K562 (cell line): ENCODE measurements at regions not wholly inside any gene's neighbourhood (a gene's known extent, or its start where the extent isn't known, plus 50 kb on each side); places are given as distances from the start of the nearest gene placed in this dataset.
A peak's percentile ranks its signal among the peaks of the same experiment; 100 is the strongest.

ENCODE experiments used
- ATAC-seq: fragments of 200-7000 bp; cut with Tn5 transposase; 3 replicates; pipeline ENCODE4 v1.9.1; 2020; ENCODE audit warnings: moderate library complexity
- BruUV-seq: library from RNA; stranded (reverse); fragments of 400-500 nt; replicated peaks from 2 replicates; lab custom pipeline; 2021; lab: Mats Ljungman, UMichigan
- CTCF ChIA-PET: fragments of 300-600 bp; formaldehyde crosslinking; extraction: SDS; loops from one replicate; lab custom pipeline; 2021; ENCODE audit warnings: low intra/inter-chr PET ratio; lab: Yijun Ruan, JAX
- POLR2A ChIA-PET: fragments of 300-600, 350-650 bp; sonication (Branson Sonifier 250); formaldehyde crosslinking; extraction: SDS; loops from one replicate; lab custom pipeline; 2021; ENCODE audit warnings: antibody characterized with exemption, inconsistent platforms; lab: Yijun Ruan, JAX
- DNase-seq, 4 experiments: peaks; one replicate each; pipeline versions ENCODE4 v3.0.0 to v3.0.0-alpha.2; 2011 to 2018; ENCODE audit warnings: low spot score in 3 of 4, mixed read lengths in 3 of 4; ENCODE audit errors: extremely low read depth in 1 of 4
- FAIRE-seq: peaks from 2 replicates; lab custom pipeline; 2011; peaks lifted over from hg19 to GRCh38; lab: Jason Lieb, UNC
- H2AFZ ChIP-seq: 2 replicates; pipeline ENCODE4 v1.6.0; 2011; ENCODE audit warnings: low read depth, low read length, control low read depth, inconsistent platforms
- H3K27ac ChIP-seq: fragments of 200-600 bp; 3 replicates; pipeline ENCODE4 v1.8.0; 2011; ENCODE audit warnings: low read depth, mild to moderate bottlenecking, control low read depth, inconsistent platforms, low read length, moderate library complexity, mixed read lengths; ENCODE audit errors: extremely low read depth
- H3K27me3 ChIP-seq, 2 experiments: fragments of 300-600 bp in 1 of 2; 2 replicates in 1 of 2; 3 replicates in 1 of 2; pipeline versions ENCODE4 v1.6.0 to v1.8.0; 2011; ENCODE audit warnings: inconsistent platforms in 2 of 2, low read length in 2 of 2, mild to moderate bottlenecking in 1 of 2, mixed read lengths in 1 of 2, moderate library complexity in 1 of 2; ENCODE audit not compliant: control insufficient read depth in 2 of 2, insufficient read depth in 2 of 2
- H3K36me3 ChIP-seq: fragments of 300-600 bp; 3 replicates; pipeline ENCODE4 v1.8.0; 2011; ENCODE audit warnings: mild to moderate bottlenecking, low read length, inconsistent platforms; ENCODE audit not compliant: control insufficient read depth, insufficient read depth
- H3K4me1 ChIP-seq, 2 experiments: fragments of 200-600 bp in 1 of 2; replicated peaks in 1 of 2; 2 replicates in 1 of 2; 3 replicates in 1 of 2; pipeline versions ENCODE4 v1.5.1 to v1.8.0; 2011; ENCODE audit warnings: inconsistent platforms in 2 of 2, low read length in 2 of 2, mild to moderate bottlenecking in 1 of 2, mixed read lengths in 1 of 2, moderate library complexity in 1 of 2; ENCODE audit not compliant: control insufficient read depth in 2 of 2, insufficient read depth in 2 of 2
- H3K4me2 ChIP-seq: 2 replicates; pipeline ENCODE4 v1.6.1; 2011; ENCODE audit warnings: low read length, control low read depth, inconsistent platforms, mixed read lengths; ENCODE audit not compliant: insufficient read depth
- H3K4me3 ChIP-seq: fragments of 200-600 bp; sonication (generic), shearing (Covaris generic); 2 replicates; pipeline ENCODE4 v1.5.1; 2016; ENCODE audit warnings: control low read depth, inconsistent platforms
- H3K79me2 ChIP-seq: fragments of 200-600 bp; 3 replicates; pipeline ENCODE4 v1.8.0; 2011; ENCODE audit warnings: low read length, inconsistent platforms; ENCODE audit not compliant: control insufficient read depth, insufficient read depth
- H3K9ac ChIP-seq, 2 experiments: 2 replicates each; pipeline versions ENCODE4 v1.6.0 to v1.6.1; 2011; ENCODE audit warnings: low read depth in 2 of 2, low read length in 2 of 2, control low read depth in 1 of 2, inconsistent platforms in 1 of 2, mild to moderate bottlenecking in 1 of 2, mixed read lengths in 1 of 2; ENCODE audit not compliant: insufficient read depth in 1 of 2
- H3K9me1 ChIP-seq: one replicate; pipeline ENCODE4 v1.6.0; 2011; ENCODE audit warnings: inconsistent platforms, mild to moderate bottlenecking, low read length, moderate library complexity; ENCODE audit not compliant: control insufficient read depth, insufficient read depth
- H3K9me3 ChIP-seq: replicated peaks from 2 replicates; pipeline ENCODE4 v1.5.1; 2011; ENCODE audit warnings: low read depth, low read length, inconsistent platforms; ENCODE audit not compliant: control insufficient read depth, insufficient read depth
- H4K20me1 ChIP-seq: replicated peaks from 2 replicates; pipeline ENCODE4 v1.6.1; 2011; ENCODE audit warnings: low read length, inconsistent platforms, mixed read lengths; ENCODE audit not compliant: control insufficient read depth, insufficient read depth
- ADNP ChIP-seq: fragments of 200-800 bp; sonication (Bioruptor generic); IDR thresholded peaks from 2 replicates; pipeline ENCODE4 v1.6.1; 2016; ENCODE audit warnings: missing genetic modification characterization, missing compliant biosample characterization
- BCOR ChIP-seq: fragments of 450-650 bp; IDR thresholded peaks from 2 replicates; pipeline ENCODE4 v1.6.1; 2016
- CBX1 ChIP-seq: sonication (generic); IDR thresholded peaks from 2 replicates; pipeline ENCODE4 v1.6.1; 2016; ENCODE audit warnings: antibody characterized with exemption, low read depth, mild to moderate bottlenecking
- CBX3 ChIP-seq, 2 experiments: IDR thresholded peaks; 1 replicate in 1 of 2; 2 replicates in 1 of 2; pipeline ENCODE4 v1.6.1; 2012; ENCODE audit warnings: inconsistent platforms in 2 of 2, low read length in 2 of 2, borderline replicate concordance in 1 of 2, control low read depth in 1 of 2
- EP400 ChIP-seq: fragments of 450-650 bp; IDR thresholded peaks from 2 replicates; pipeline ENCODE4 v1.6.1; 2017; ENCODE audit warnings: antibody characterized with exemption, mild to moderate bottlenecking, moderate library complexity
- HDAC2 ChIP-seq: fragments of 450-650 bp; IDR thresholded peaks from 2 replicates; pipeline ENCODE4 v1.6.1; 2016; ENCODE audit warnings: mild to moderate bottlenecking
- HLTF ChIP-seq: fragments of 450-650 bp; IDR thresholded peaks from 2 replicates; pipeline ENCODE4 v1.6.1; 2016
- KDM1A ChIP-seq, 2 experiments: fragments of 450-650 bp; IDR thresholded peaks; 2 replicates each; pipeline ENCODE4 v1.6.1; 2016; ENCODE audit warnings: mild to moderate bottlenecking in 2 of 2
- MAFG ChIP-seq: fragments of 450-650 bp; conservative IDR thresholded peaks from 2 replicates; pipeline ENCODE4 v1.6.1; 2016; ENCODE audit warnings: missing genetic modification characterization, missing compliant biosample characterization
- NFATC3 ChIP-seq: fragments of 450-650 bp; IDR thresholded peaks from 2 replicates; pipeline ENCODE4 v1.6.1; 2017; ENCODE audit warnings: mild to moderate bottlenecking
- PHF20 ChIP-seq: fragments of 450-650 bp; IDR thresholded peaks from 2 replicates; pipeline ENCODE4 v1.6.1; 2018; ENCODE audit not compliant: partially characterized antibody
- PKNOX1 ChIP-seq: fragments of 450-650 bp; IDR thresholded peaks from 2 replicates; pipeline ENCODE4 v1.6.1; 2016
- PTBP1 ChIP-seq: fragments of 200-400 bp; formaldehyde crosslinking; IDR thresholded peaks from 2 replicates; pipeline ENCODE4 v1.6.1; 2017; ENCODE audit warnings: low read depth, low read length
- RBM25 ChIP-seq: fragments of 200-400 bp; formaldehyde crosslinking; IDR thresholded peaks from 2 replicates; pipeline ENCODE4 v1.6.1; 2018; ENCODE audit warnings: low read length, low read depth, moderate library complexity; ENCODE audit not compliant: severe bottlenecking
- RCOR1 ChIP-seq, 2 experiments: IDR thresholded peaks; 2 replicates each; pipeline ENCODE4 v1.6.1; 2012; ENCODE audit warnings: low read depth in 2 of 2, low read length in 2 of 2, borderline replicate concordance in 1 of 2, improper control_type of control experiment in 1 of 2
- SMARCA5 ChIP-seq: fragments of 450-650 bp; IDR thresholded peaks from 2 replicates; pipeline ENCODE4 v1.6.1; 2016
- SREBF1 ChIP-seq: fragments of 150-350 bp; IDR thresholded peaks from 2 replicates; pipeline ENCODE4 v1.6.1; 2014; ENCODE audit warnings: antibody characterized with exemption, low read depth, low read length, borderline replicate concordance
- YY1 ChIP-seq, 3 experiments: IDR thresholded peaks; 2 replicates each; pipeline ENCODE4 v1.6.1; 2011; ENCODE audit warnings: low read length in 2 of 3, mild to moderate bottlenecking in 2 of 3, moderate library complexity in 2 of 3, borderline replicate concordance in 1 of 3, control low read depth in 1 of 3, low read depth in 1 of 3; ENCODE audit not compliant: insufficient read depth in 3 of 3, insufficient replicate concordance in 2 of 3, control insufficient read depth in 1 of 3, insufficient read length in 1 of 3; ENCODE audit errors: extremely low read depth in 1 of 3
- ZBTB9 ChIP-seq: fragments of 450-650 bp; formaldehyde crosslinking; IDR thresholded peaks from 2 replicates; pipeline ENCODE4 v1.4.0; 2020; ENCODE audit warnings: mild to moderate bottlenecking, moderate library complexity
- ZC3H8 ChIP-seq: fragments of 450-650 bp; IDR thresholded peaks from 2 replicates; pipeline ENCODE4 v1.6.1; 2017
- WGBS: fragments of 100-300 bp; shearing (Covaris generic); methylation state at CpG from one replicate; pipeline ENCODE4 v1.1.6; 2016; ENCODE audit warnings: low coverage, mixed read lengths; ENCODE audit not compliant: insufficient coverage; ENCODE audit errors: missing lambda C conversion rate; 5-methylcytosine and 5-hydroxymethylcytosine counted together
- in situ Hi-C: fragments of 300-500 bp; cut with MboI; formaldehyde crosslinking; loops from 4 replicates; pipeline ENCODE4 v1.15.0; 2018; ENCODE audit warnings: inconsistent platforms, mixed read lengths
- intact Hi-C: fragments of 100-400 bp; cut with micrococcal nuclease; formaldehyde crosslinking; loops from 2 replicates; pipeline ENCODE4 v1.14.2; 2022

GRCh38 chr19:13701624-13702023 lies 62.7 kb upstream of the MRI1 start:
- H3K4me1 ChIP-seq: no peaks in the 10 kb centered on the region
- no peak overlapping the region for H3K9ac ChIP-seq
- no TSS peak for BruUV-seq
- TF ChIP-seq BCOR (peak; percentile 97), RCOR1 (IDR thresholded peaks at IDR 0.05; ENCODE audit: borderline replicate concordance in 1 of 2, low read depth in 2 of 2, low read length in 2 of 2) (peak in 1 of 2 experiments; percentile 47; a peak in 1 of 4 replicates), MAFG (tag) (no peak), KDM1A (IDR thresholded peaks at IDR 0.05) (peak; percentile 36 to 88; a peak in 3 of 4 replicates), CBX1 (peak; percentile 56; the same call in 1 of the 2 replicates), PHF20 (peak; percentile 26), YY1 (IDR thresholded peaks at IDR 0.05; ENCODE audit: borderline replicate concordance in 1 of 3, control insufficient read depth in 1 of 3, extremely low read depth in 1 of 3, insufficient read depth in 3 of 3, insufficient read length in 1 of 3, insufficient replicate concordance in 2 of 3, low read depth in 1 of 3, low read length in 2 of 3) (peak in 1 of 3 experiments; percentile 21), NFATC3 (no peak), EP400 (no peak), PTBP1 (0 out of 2 replicates have a peak, but pooled peaks have one; percentile 61), HLTF (peak; percentile 79; the same call in 1 of the 2 replicates), RBM25 (peak; percentile 98), HDAC2 (0 out of 2 replicates have a peak, but pooled peaks have one; percentile 34), SREBF1 (no peak), ZC3H8 (no peak), CBX3 (IDR thresholded peaks at IDR 0.05; ENCODE audit: borderline replicate concordance in 1 of 2, low read length in 2 of 2) (peak in 1 of 2 experiments; percentile 75; a peak in 1 of 3 replicates), SMARCA5 (peak; percentile 89), ZBTB9 (CRISPR knock-in tag) (no peak), ADNP (tag) (peak; percentile 81), PKNOX1 (no peak)
- H3K4me2 ChIP-seq: no peak overlapping the region
- no peak overlapping the region for H3K4me3 ChIP-seq
- H3K9me1 ChIP-seq: no peaks in the 10 kb centered on the region
- WGBS: 8% methylated on average over 2 of the region's 2 CpGs
- no peak overlapping the region for H2AFZ ChIP-seq
- peaks cover 4 to 21% of the 10 kb centered on the region in 2 experiments; a peak in 4 of 5 replicates for H3K27me3 ChIP-seq
- H4K20me1 ChIP-seq: no peaks in the 10 kb centered on the region
- no peaks in the 10 kb centered on the region for H3K79me2 ChIP-seq
- H3K27ac ChIP-seq: no peak overlapping the region
- ChIA-PET POLR2A (no interaction called here), CTCF (interaction anchor here (0.6 kb wide), 1 partner anchor 15 kb away, joined by 3 read pairs; no protein-coding TSS in a partner anchor)
- H3K9me3 ChIP-seq: peaks cover 3% of the 10 kb centered on the region; the same call in 1 of the 2 replicates
- no peaks in the 10 kb centered on the region for H3K36me3 ChIP-seq
- no peak for ATAC-seq
- in situ Hi-C loops: no loop called here
- FAIRE-seq: peak; percentile 84
- intact Hi-C loops: no loop called here
- DNase-seq: no peak
